HG02852 (cell line): ENCODE measurements at regions not wholly inside any gene's neighbourhood (a gene's known extent, or its start where the extent isn't known, plus 50 kb on each side); places are given as distances from the start of the nearest gene placed in this dataset.

ENCODE experiments used
- ATAC-seq: cut with Tn5 transposase; IDR thresholded peaks from one replicate; pipeline ENCODE4 v1.9.1; 2021; ENCODE audit warnings: mild to moderate bottlenecking, moderate library complexity; ENCODE audit not compliant: unreplicated experiment

DNA sequence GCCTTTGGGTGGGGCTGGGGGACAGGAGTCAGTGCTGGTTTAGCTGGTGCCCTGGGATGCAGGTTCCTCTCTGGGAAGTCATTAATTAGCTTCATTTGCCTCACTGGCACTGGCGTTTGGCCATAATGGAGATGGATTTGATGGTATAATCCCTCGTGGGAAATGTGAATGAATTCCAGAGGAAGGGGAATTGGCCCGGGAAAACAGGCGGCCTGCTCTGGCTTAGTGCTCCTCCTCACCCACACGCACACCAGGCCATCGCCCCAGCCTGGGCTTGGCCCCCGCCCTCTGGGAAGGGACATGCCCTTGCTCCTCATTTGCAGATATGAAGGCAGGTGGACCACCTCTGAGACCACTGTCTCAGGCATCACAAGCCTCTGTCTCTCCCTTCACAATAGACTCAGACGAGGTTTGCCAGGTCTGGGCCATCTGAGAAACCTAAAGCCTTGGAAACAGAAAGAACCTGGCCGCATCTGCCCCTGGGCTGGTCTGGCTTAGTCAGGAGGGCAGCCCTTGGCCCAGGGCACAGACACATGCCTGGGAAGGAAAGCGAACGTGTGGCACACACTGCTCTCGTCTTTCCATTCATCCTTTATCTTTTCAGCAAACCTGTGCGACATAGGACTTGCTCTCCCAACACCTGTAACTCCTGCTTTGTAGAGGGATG lies 199.2 kb upstream of the CDH4 start:
- ATAC-seq: no peak

- ATAC-seq: no peak
Observed at GRCh38 chr20:61053487-61053886, 198.6 kb upstream of the CDH4 start.

DNA sequence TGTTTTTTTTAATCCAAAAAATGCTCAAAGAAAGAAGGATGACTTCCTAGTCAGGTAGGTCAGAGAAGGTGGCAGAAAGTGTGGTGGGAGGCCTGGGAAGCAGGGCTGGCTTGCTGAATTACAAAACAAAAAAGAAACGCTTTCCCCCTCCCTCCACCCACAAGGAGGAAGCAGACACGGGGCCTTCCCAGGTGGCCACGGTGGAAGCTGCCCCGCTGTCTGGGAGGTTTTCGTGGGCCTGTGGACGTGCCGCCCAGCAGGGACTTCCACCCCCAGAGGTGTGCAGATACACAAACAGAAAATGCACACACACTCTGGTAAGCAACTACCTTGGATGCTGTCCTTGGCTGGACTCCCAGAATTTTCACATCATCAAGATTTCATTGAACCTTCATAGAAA lies 198.2 kb upstream of the CDH4 start:
- no peak for ATAC-seq

- ATAC-seq: no peak
Observed at GRCh38 chr20:61054411-61054810, 197.7 kb upstream of the CDH4 start.

DNA sequence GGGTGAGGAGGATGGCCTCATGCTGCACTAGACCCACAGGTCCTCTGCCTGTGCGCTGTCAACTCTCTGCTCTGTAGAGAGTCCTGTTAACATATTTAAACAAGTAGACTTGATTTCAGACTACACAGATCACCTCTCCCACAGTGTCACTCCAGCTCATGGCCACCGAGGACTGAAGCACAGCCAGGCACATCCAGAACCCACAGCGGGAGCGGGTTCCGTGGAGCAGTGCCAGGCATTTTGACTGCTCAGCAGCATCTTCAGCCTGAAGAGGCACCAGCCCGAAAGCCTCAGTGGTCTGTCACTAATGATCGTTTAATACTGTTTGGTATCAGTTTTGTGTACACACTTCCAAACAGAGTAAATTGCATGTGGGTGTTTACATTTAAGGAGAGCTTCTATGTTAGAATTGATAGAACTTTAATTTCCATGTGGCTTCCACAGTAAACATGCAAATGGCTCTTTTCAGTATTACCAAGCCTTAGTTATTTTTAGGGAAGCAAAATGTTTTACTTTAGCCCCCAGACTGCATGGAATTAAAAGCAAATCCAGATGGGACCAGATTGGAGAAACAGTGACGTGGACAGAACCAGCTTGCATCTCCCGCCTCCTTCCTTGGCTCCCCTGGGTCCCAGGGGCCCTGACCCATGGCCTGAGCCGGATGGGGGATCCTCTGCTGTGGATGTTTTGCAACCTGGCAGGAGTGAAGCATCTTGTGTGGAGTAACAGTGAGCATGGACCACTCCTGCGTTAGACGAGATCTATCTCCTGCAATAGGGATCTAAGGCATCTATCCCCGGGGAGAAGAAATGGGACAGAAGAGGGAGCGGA lies 196.7 kb upstream of the CDH4 start:
- ATAC-seq: no peak

- ATAC-seq: no peak
Observed at GRCh38 chr20:61056116-61056515, 195.9 kb upstream of the CDH4 start.

GRCh38 chr20:61056627-61057442 lies 195.2 kb upstream of the CDH4 start:
- ATAC-seq: no peak

- no peak for ATAC-seq
Observed at GRCh38 chr20:61057443-61058121, 194.5 kb upstream of the CDH4 start.

DNA sequence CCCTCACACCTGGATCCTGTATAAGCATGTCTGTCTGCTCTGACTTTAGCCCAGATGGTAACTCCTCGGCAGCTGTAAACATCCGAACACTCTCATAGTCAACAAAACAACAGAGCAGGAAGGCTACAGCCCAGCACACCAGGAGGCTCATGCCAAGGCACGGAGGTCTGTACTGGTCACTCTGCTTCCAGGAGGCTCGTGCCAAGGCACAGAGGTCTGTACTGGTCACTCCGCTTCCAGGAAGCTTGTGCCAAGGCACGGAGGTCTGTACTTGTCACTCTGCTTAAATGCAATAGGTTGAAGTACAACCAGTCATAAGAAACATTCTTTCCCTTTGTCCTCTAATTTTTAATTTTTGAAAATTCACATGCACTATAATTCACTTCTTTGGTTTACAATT lies 190.1 kb upstream of the CDH4 start:
- no peak for ATAC-seq

- no peak for ATAC-seq
Observed at GRCh38 chr20:61065853-61066252, 186.2 kb upstream of the CDH4 start.

- no peak for ATAC-seq
Observed at GRCh38 chr20:61066526-61066925, 185.5 kb upstream of the CDH4 start.

GRCh38 chr20:61067221-61067620 lies 184.8 kb upstream of the CDH4 start:
- ATAC-seq: no peak

DNA sequence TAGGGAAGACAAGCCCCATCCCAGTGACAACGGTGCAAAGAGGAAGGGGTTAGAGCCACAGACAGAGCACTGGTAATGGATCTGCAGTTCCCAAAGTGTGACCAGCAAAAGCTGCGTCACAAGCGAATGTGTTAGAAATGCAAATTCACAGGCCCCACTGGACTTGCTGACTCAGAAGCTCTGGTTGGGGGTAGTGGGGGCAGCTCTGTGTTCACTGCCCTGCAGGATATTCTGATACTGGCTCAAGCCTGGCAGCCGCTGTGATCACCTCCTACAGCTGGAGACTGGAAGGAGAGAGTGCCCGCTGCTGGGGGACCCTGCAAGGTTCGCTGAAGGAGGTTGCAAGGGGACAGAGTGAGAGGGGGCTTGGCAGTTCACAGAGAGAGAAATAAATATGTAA lies 179.7 kb upstream of the CDH4 start:
- ATAC-seq: no peak

DNA sequence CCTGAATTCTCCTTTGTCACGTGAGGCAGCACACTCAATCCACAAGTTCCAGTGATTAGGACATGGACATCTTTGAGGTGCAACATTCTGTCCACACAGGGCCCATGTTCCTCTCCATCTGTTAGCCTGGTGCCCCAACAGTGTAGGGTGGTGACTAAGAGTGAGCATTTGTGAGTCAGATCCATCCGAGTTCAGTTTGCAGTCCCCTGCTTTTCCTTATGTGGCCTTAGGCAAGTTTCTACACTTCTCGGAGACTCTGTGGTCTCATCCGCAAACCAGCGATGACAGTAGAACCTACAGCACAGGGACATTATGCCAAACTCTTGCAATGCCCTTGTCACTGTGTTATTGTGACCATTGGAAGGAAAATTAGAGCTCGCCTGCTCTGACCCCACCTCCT lies 178.7 kb upstream of the CDH4 start:
- no peak for ATAC-seq

DNA sequence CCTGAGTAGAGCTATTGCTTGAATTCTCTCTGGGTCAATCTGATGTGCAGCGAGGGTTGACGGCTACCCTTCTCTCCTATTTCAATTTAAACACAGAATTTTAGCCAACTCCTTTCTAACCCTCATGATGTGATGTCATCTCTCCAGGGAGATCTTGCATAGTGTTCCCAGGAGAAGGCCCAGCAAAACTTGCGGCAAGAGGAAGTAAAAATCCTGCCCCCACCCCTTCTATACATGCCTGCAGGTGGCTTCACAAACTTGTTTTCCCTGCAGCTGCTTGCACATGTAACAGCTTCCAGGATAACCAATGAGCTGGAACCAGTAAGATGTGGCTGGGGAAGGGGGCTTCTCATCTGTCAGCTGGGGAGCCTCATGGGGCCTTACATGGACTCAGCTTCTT lies 169.3 kb upstream of the CDH4 start:
- no peak for ATAC-seq

GRCh38 chr20:61083431-61083830 lies 168.6 kb upstream of the CDH4 start:
- no peak for ATAC-seq

GRCh38 chr20:61086031-61086430 lies 166.0 kb upstream of the CDH4 start:
- no peak for ATAC-seq

GRCh38 chr20:61090541-61090940 lies 161.5 kb upstream of the CDH4 start:
- no peak for ATAC-seq

- ATAC-seq: no peak
Observed at GRCh38 chr20:61092251-61092650, 159.8 kb upstream of the CDH4 start.

GRCh38 chr20:61094581-61094980 lies 157.5 kb upstream of the CDH4 start:
- ATAC-seq: no peak

GRCh38 chr20:61096463-61096862 lies 155.6 kb upstream of the CDH4 start:
- no peak for ATAC-seq
